ENCODE measurements at regions not wholly inside any gene's neighbourhood (a gene's known extent, or its start where the extent isn't known, plus 50 kb on each side); places are given as distances from the start of the nearest gene placed in this dataset.

GRCh38 chr12:46439793-46440511, 67.4 kb upstream of the SLC38A2 start:
- no peak for DNase-seq

GRCh38 chr12:46438719-46439319, 66.2 kb upstream of the SLC38A2 start:
- DNase-seq, result no peak

GRCh38 chr12:46438256-46438655, 65.7 kb upstream of the SLC38A2 start:
- DNase-seq, result no peak

- DNase-seq, result no peak
These were observed 64.9 kb upstream of the SLC38A2 start for GRCh38 chr12:46437469-46437868.

- DNase-seq, result no peak
These were observed 64.2 kb upstream of the SLC38A2 start for GRCh38 chr12:46436747-46437146.

GRCh38 chr12:46435625-46436024, 63.1 kb upstream of the SLC38A2 start:
- DNase-seq, result no peak

- DNase-seq, result no peak
These were observed 62.5 kb upstream of the SLC38A2 start for GRCh38 chr12:46435029-46435428.

- no peak for DNase-seq
These were observed 61.3 kb upstream of the SLC38A2 start for GRCh38 chr12:46433829-46434228.

- no peak for DNase-seq
These were observed 59.8 kb upstream of the SLC38A2 start for GRCh38 chr12:46432325-46432724.

GRCh38 chr12:46430340-46430948, 57.9 kb upstream of the SLC38A2 start:
- DNase-seq, result no peak

Measured in NCI-H446 treated with DMSO at 0.1 percent for 48 hours (cell line).